ENCODE measurements at regions not wholly inside any gene's neighbourhood (a gene's known extent, or its start where the extent isn't known, plus 50 kb on each side); places are given as distances from the start of the nearest gene placed in this dataset.
"Not testable (repeated sequence)": the region's sequence is repeated elsewhere in the genome, so short reads cannot be mapped to it uniquely, and the experiment has no call there.

DNA sequence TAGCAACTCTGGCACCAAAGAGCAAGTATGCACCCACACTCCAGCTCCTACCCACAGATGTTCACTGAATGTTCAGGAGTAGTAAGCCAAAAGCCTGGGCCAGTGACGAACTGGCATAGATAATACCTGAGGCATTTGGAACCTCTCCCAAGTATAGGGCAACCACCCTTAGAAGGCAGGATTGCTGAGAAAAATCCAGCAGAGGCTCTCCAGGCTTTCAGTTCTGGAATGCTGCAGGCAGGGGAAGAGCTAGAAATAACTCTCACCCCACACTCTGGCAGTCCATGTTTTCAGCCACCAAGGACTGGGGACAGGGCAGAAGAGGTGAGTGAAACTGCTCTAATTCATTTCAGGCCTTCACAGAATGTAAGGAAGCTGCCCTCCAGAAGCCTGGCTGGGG is 90.3 kb downstream of the SYT15B start:
- H3K4me3 ChIP-seq, H3K36me3 ChIP-seq, H3K9me3 ChIP-seq, H3K4me1 ChIP-seq, H3K27ac ChIP-seq, DNase-seq, H3K27me3 ChIP-seq: not testable (repeated sequence)
- WGBS, 2 donors = no CpG with 5 or more reads among the region's 1 CpG
- ATAC-seq (ENCODE audit: low FRiP score in 2 of 2) = peak; percentile 22 to 42

DNA sequence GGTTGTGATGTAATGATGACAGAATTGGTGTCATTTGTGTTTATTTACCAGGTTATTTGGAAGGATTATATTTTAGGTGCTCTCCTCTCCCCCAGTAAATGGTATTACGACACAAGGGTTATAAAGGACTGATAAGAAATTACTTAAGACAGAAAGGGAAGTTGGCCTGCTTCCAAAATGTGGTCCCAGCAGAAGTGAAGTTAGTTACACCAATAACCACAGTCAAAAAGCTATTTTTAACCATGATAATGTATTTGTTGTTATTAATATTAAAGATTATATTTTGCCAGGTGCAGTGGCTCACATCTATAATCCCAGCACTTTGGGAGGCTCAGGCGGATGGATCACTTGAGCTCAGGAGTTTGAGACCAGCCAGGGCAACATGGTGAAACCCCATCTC is 92.5 kb downstream of the SYT15B start:
- H3K9me3 ChIP-seq; H3K27me3 ChIP-seq; H3K4me3 ChIP-seq; ATAC-seq (ENCODE audit: low FRiP score in 2 of 2); H3K4me1 ChIP-seq; H3K27ac ChIP-seq; DNase-seq; H3K36me3 ChIP-seq: not testable (repeated sequence)
- 33 to 64% methylated on average over 1 of the region's 2 CpGs for WGBS, 2 donors

DNA sequence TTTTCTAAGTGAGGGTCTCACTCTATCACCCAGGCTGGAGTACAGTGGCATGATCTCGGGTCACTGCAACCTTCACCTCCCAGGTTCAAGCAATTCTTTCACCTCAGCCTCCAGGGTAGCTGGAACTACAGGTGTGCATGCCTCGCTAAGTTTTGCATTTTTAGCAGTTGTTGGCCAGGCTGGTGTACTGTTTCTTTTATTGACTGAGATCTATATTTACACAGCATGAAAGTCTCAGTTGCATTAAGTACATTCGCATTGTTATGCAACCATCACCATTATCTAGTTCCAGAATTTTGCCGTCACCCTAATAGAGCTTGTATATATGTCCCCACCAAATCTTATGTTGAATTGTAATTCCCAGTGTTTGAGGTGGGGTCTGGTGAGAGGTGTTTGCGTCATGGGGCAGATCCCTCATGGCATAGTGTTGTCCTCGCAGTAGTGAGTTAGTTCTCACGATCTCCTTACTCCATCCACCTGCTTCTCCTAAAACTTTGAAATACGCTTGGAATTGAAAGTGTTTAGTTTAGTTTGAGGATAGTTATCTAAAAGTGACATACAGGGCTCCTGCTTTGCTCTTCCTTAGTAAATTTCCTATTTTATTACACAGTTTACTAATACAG is 101.3 kb downstream of the SYT15B start:
- not testable (repeated sequence) for ATAC-seq (ENCODE audit: low FRiP score in 2 of 2); H3K4me1 ChIP-seq; H3K27me3 ChIP-seq; DNase-seq; H3K4me3 ChIP-seq; H3K9me3 ChIP-seq; H3K36me3 ChIP-seq; H3K27ac ChIP-seq
- 81 to 87% methylated on average over 3 to 5 of the region's 8 CpGs for WGBS, 2 donors

DNA sequence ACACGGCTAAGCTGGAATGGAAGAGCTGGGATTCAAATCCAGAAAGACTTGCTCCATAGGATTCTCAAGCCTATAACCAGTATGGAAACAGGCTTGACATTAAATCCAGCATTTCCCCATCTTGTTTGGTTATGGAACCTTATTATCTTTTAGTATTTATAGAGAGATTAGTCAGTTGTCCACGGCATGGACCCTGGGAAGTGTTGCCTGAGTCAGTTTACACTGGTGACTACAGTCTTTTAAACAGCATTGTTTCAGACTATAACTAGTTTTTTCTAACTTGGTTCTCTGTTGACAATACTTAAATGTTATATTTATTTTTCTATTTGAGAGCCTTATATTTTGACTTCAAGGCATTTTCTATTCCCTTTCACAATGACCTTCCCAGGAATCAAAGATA is 106.7 kb downstream of the SYT15B start:
- H3K36me3 ChIP-seq; H3K4me1 ChIP-seq; H3K27ac ChIP-seq; H3K9me3 ChIP-seq; DNase-seq; H3K27me3 ChIP-seq; ATAC-seq (ENCODE audit: low FRiP score in 2 of 2); H3K4me3 ChIP-seq: not testable (repeated sequence)
- no CpG with 5 or more reads among the region's 2 CpGs for WGBS, 2 donors

DNA sequence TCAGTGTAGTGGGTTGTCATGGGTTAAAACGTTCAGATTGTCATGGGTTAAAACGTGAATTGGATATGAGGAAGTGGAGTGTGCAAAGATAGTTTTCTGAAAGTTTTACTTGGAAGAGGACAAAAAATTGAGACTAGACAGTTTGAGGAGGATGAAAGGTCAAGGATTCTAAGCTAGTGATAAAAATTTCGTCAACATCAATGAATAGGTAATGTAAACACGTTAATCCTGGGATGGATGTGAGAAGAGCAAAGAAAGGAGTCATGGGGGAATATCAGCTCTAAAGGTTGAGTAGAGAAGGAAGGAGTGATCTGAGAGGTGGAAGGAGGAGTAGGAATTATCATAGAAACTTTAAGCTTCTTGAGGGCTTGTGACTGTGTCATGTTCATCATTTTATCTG is 109.2 kb downstream of the SYT15B start:
- H3K27me3 ChIP-seq; H3K27ac ChIP-seq; H3K4me3 ChIP-seq; H3K9me3 ChIP-seq; ATAC-seq (ENCODE audit: low FRiP score in 2 of 2); H3K4me1 ChIP-seq; DNase-seq; H3K36me3 ChIP-seq: not testable (repeated sequence)
- WGBS, 2 donors = 50 to 67% methylated on average over 1 to 3 of the region's 4 CpGs

DNA sequence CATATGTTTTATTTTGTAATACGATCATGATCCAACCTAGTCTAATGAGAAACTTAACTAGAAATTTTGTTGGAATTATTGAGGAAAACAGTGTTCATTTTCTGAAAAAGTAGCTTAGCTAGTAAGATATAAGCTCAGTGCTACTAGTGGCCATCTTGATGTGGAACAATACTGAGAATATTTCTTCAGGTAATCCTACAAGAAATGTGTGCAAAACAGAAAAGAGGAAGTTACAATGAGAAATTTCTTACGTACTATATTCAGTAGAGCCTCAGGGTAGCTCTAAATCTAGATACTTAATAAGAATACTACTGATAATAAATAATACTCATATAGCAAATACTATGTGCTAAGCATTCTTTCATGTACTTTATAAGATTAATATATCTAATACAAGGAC is 114.8 kb downstream of the SYT15B start:
- not testable (repeated sequence) for H3K4me3 ChIP-seq; H3K9me3 ChIP-seq; ATAC-seq (ENCODE audit: low FRiP score in 2 of 2); H3K27me3 ChIP-seq; H3K27ac ChIP-seq; DNase-seq; H3K4me1 ChIP-seq; H3K36me3 ChIP-seq
- 71 to 88% methylated on average over 1 of the region's 2 CpGs for WGBS, 2 donors

DNA sequence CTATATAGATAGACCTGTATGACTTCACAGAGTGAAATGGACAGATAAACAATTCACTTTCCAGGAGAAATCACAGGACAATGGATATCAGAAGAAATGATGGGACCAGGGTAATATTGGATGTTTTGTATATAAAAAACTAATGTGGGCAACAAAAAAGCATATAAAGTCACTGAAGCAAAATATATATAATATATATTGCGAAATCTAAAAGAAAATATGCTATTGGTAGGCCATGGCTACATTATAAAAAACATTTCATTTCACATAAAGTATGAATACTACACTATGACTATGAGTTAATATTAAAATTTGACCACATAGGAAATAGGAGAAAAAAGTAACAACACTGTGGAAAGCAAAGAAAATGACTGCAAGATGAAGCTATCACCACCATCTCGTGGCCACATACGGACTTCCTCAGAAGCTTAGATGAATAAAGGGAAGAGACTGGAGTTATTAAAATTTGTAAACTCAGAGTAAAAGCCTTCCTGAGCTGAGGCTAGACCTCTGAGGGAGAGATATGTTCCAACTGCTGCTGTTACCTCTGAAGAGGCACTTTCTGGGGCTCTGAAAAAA is 115.8 kb downstream of the SYT15B start:
- H3K27ac ChIP-seq, DNase-seq, H3K9me3 ChIP-seq, H3K4me1 ChIP-seq, H3K27me3 ChIP-seq, H3K4me3 ChIP-seq, H3K36me3 ChIP-seq: not testable (repeated sequence)
- WGBS, 2 donors = 51 to 56% methylated on average over 3 of the region's 3 CpGs
- ATAC-seq (ENCODE audit: low FRiP score in 2 of 2) = peak in 1 of 2 donors; percentile 31

DNA sequence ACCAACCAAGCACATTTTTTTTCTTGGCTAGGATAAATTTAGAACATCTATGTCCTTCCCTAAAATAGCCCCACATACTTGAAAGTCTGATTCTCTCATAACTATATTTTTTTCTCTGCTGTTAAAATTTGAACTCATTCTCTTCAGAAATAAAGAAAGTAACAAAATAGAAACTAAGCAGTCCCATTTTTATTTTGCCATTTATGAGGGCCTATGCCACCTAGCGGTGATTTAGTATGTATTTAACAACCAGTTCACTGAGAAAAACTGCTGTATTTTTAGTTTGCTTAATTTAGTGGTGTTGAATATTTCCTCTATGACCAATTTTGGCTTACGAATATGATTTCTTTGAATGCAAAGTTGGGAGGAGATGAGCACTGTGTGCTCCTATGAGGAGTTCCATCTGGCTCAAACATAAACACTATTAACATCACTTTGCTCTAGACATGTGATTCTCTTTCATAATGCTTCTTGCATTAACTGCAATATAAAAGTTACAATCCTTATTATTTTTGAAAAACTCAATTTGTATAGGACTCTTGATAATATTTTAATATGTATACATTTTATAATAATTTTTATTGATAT is 116.6 kb downstream of the SYT15B start:
- not testable (repeated sequence) for H3K27me3 ChIP-seq, DNase-seq, H3K27ac ChIP-seq, H3K4me1 ChIP-seq, H3K36me3 ChIP-seq, H3K4me3 ChIP-seq, H3K9me3 ChIP-seq
- ATAC-seq (ENCODE audit: low FRiP score in 2 of 2) = peak; percentile 63 to 84
- WGBS, 2 donors = 0 to 4% methylated on average over 2 of the region's 2 CpGs
- TF ChIP-seq, protein P1, sequence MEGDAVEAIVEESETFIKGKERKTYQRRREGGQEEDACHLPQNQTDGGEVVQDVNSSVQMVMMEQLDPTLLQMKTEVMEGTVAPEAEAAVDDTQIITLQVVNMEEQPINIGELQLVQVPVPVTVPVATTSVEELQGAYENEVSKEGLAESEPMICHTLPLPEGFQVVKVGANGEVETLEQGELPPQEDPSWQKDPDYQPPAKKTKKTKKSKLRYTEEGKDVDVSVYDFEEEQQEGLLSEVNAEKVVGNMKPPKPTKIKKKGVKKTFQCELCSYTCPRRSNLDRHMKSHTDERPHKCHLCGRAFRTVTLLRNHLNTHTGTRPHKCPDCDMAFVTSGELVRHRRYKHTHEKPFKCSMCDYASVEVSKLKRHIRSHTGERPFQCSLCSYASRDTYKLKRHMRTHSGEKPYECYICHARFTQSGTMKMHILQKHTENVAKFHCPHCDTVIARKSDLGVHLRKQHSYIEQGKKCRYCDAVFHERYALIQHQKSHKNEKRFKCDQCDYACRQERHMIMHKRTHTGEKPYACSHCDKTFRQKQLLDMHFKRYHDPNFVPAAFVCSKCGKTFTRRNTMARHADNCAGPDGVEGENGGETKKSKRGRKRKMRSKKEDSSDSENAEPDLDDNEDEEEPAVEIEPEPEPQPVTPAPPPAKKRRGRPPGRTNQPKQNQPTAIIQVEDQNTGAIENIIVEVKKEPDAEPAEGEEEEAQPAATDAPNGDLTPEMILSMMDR (IDR thresholded peaks at IDR 0.05) = peak in 1 of 6 experiments; percentile 24

DNA sequence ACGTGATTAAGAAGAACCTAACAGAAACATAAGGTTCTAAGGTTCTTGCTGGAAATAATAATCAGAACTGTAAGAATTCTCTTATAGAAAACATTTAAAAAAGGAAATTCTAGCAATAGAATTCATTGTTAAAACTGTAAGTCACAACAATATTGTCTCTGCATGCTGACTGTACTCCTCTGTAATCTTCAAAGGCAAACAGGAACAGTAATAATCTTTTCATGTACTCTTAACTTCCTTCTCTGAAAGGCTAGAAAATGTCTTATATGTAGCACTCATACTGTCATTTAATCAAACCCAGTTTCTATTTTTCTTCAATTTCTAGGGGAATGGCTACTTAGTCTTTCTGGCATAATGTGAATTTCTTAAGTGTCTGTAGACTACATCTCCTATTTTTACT is 103.5 kb upstream of the AGAP9 start:
- 88 to 91% methylated on average over 1 of the region's 1 CpG for WGBS, 2 donors
- not testable (repeated sequence) for ATAC-seq (ENCODE audit: low FRiP score in 2 of 2); H3K4me1 ChIP-seq; H3K4me3 ChIP-seq; H3K27ac ChIP-seq; H3K27me3 ChIP-seq; H3K36me3 ChIP-seq; H3K9me3 ChIP-seq; DNase-seq

DNA sequence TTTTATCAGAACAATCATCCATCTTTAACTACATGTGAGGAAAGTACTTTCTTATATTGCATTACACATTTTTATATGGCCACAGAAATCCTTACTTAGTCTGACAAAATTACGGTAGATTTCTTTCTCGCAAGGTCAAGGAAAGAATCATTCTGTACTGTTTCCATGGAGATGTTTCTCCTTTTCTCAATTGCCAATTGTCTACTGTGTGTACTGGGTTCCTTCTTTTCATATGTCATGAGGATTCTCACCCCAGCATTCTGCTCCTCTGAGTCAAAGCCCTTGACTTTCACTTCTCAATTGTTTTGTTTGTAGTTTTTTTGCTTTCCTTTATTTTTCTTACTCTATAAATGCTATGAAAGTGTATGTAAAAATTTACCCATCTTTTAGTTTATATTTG is 99.3 kb upstream of the AGAP9 start:
- not testable (repeated sequence) for H3K36me3 ChIP-seq, DNase-seq, H3K27me3 ChIP-seq, H3K4me3 ChIP-seq, H3K9me3 ChIP-seq, H3K27ac ChIP-seq, H3K4me1 ChIP-seq
- WGBS, 2 donors = 70 to 80% methylated on average over 2 of the region's 2 CpGs
- ATAC-seq (ENCODE audit: low FRiP score in 2 of 2) = peak in 1 of 2 donors; percentile 72

DNA sequence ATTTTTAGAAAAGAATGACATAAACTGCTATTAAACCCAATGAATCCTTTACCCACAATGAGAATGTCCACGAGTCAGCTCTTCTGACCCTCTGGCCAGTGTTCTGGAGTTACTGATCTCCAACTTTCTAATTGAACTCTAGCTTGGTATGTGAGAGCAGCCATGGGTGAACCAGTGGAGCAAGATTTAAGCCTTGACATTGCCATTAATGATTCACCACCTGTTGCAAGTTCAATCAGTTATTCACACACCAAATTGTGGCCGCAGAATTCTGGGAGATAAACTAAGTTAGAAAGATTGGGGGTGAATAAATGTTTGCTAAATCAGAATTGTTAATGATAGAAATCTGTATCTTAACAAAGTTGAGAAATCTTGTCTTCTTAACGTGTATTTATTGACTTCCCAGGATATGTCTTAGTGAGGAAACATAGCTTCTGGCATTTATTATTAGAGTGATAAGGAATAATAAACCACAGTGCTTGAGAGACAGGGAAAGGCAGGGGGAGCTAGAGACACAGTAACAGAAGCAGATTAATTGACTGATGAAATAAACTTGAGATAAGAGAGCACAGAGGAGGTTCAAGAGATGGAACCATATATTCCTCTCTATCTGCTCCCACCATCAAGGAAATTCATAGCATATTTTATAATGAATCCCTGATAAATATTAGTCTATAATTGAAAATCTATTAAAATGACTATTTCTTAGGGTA is 96.0 kb upstream of the AGAP9 start:
- DNase-seq, H3K9me3 ChIP-seq, H3K4me3 ChIP-seq, H3K4me1 ChIP-seq, H3K27me3 ChIP-seq, H3K27ac ChIP-seq, H3K36me3 ChIP-seq: not testable (repeated sequence)
- ATAC-seq (ENCODE audit: low FRiP score in 2 of 2) = peak in 1 of 2 donors; percentile 68
- 53% methylated on average over 3 of the region's 3 CpGs for WGBS, 2 donors

DNA sequence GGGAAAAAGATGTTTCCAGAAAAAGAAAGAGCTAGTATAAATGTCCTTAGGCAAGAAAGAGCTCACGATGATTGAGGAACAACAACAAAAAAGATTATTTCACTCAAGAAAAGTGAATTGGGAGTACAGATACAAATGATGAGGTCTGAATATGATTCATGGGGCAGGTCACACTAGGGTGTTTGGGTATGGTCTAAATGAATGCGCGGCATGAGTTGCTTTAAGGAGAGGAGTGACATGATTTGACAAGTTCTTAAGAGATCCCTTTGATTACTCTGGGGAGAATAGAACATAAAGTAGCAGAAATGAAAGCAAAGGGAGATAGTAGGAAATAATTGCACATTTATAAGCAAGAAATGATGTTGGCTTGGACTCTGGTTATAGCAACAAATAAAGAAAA is 85.9 kb upstream of the AGAP9 start:
- not testable (repeated sequence) for H3K27me3 ChIP-seq; DNase-seq; H3K9me3 ChIP-seq; H3K4me3 ChIP-seq; H3K36me3 ChIP-seq; ATAC-seq (ENCODE audit: low FRiP score in 2 of 2); H3K4me1 ChIP-seq; H3K27ac ChIP-seq
- WGBS, 2 donors = 100% methylated on average over 1 of the region's 3 CpGs
